PC-9 (cell line): ENCODE measurements at regions not wholly inside any gene's neighbourhood (a gene's known extent, or its start where the extent isn't known, plus 50 kb on each side); places are given as distances from the start of the nearest gene placed in this dataset.
"Not testable (repeated sequence)": the region's sequence is repeated elsewhere in the genome, so short reads cannot be mapped to it uniquely, and the experiment has no call there.

Source experiments
- BruUV-seq: library from RNA; stranded (reverse); fragments of 400-500 nt; replicated peaks from 2 replicates; lab custom pipeline; 2021; lab: Mats Ljungman, UMichigan
- CTCF ChIA-PET: fragments of 300-600 bp; sonication (Branson Sonifier 250); formaldehyde crosslinking; loops from one replicate; lab custom pipeline; 2022; ENCODE audit warnings: antibody characterized with exemption; lab: Charles Lee
- POLR2A ChIA-PET: fragments of 300-600 bp; sonication (Branson Sonifier 250); formaldehyde crosslinking; loops from one replicate; lab custom pipeline; 2022; ENCODE audit warnings: antibody characterized with exemption; ENCODE audit not compliant: unreplicated experiment; lab: Charles Lee
- DNase-seq, 2 experiments: peaks; one replicate each; pipeline versions ENCODE4 v3.0.0 to v3.0.0-alpha.2; 2015 to 2022; ENCODE audit warnings: mixed read lengths in 1 of 2
- H2AFZ ChIP-seq: fragments of 200-600 bp; sonication (generic); 2 replicates; pipeline ENCODE4 v1.8.1; 2017; ENCODE audit warnings: antibody characterized with exemption
- H3F3A ChIP-seq: fragments of 200-600 bp; sonication (generic); 2 replicates; pipeline ENCODE4 v1.8.1; 2017; ENCODE audit warnings: antibody characterized with exemption, mild to moderate bottlenecking, low read depth; ENCODE audit not compliant: insufficient read depth
- H3K27ac ChIP-seq: fragments of 200-600 bp; sonication (generic); 2 replicates; pipeline ENCODE4 v1.6.1; 2016; ENCODE audit warnings: mixed run types
- H3K27me3 ChIP-seq: fragments of 200-600 bp; sonication (generic); 2 replicates; pipeline ENCODE4 v1.6.1; 2016; ENCODE audit warnings: low read depth, mixed run types; ENCODE audit not compliant: insufficient read depth
- H3K36me3 ChIP-seq: fragments of 200-600 bp; sonication (generic); 2 replicates; pipeline ENCODE4 v1.6.1; 2016; ENCODE audit warnings: low read depth, mixed run types
- H3K4me1 ChIP-seq: fragments of 200-600 bp; sonication (generic); replicated peaks from 2 replicates; pipeline ENCODE4 v1.6.1; 2016; ENCODE audit warnings: mixed run types; ENCODE audit not compliant: insufficient read depth
- H3K4me2 ChIP-seq: fragments of 200-600 bp; sonication (generic); 2 replicates; pipeline ENCODE4 v1.6.1; 2017; ENCODE audit warnings: mixed run types
- H3K4me3 ChIP-seq: fragments of 200-600 bp; sonication (generic); 2 replicates; pipeline ENCODE4 v1.6.1; 2016; ENCODE audit warnings: mixed run types
- H3K79me2 ChIP-seq: fragments of 200-600 bp; sonication (generic); 2 replicates; pipeline ENCODE4 v1.6.1; 2017; ENCODE audit warnings: low read depth, mixed run types
- H3K9me2 ChIP-seq: fragments of 200-600 bp; sonication (generic); 2 replicates; pipeline ENCODE4 v1.8.1; 2017; ENCODE audit warnings: mild to moderate bottlenecking; ENCODE audit not compliant: insufficient read depth
- H3K9me3 ChIP-seq: fragments of 200-600 bp; sonication (generic); 2 replicates; pipeline ENCODE4 v1.8.1; 2016; ENCODE audit warnings: low read depth; ENCODE audit not compliant: insufficient read depth
- H4K20me1 ChIP-seq: fragments of 200-600 bp; sonication (generic); 2 replicates; pipeline ENCODE4 v1.8.1; 2017; ENCODE audit not compliant: insufficient read depth
- CTCF ChIP-seq: fragments of 200-600 bp; sonication (generic); conservative IDR thresholded peaks from 2 replicates; pipeline ENCODE4 v1.6.1; 2017; ENCODE audit warnings: mixed run types, antibody characterized with exemption, mild to moderate bottlenecking, moderate library complexity
- EZH2 ChIP-seq: fragments of 200-600 bp; sonication (generic); IDR thresholded peaks from 2 replicates; pipeline ENCODE4 v1.8.0; 2017; ENCODE audit warnings: antibody characterized with exemption, low read depth
- intact Hi-C: fragments of 100-400 bp; cut with micrococcal nuclease; formaldehyde crosslinking; loops from one replicate; pipeline ENCODE4 v1.10.0; 2022; ENCODE audit not compliant: unreplicated experiment

GRCh38 chr2:82023710-82024109, 1719.2 kb upstream of the LRRTM1 start:
- BruUV-seq, result no TSS peak
- no peaks in the 10 kb centered on the region for H3K9me3 ChIP-seq
- ChIA-PET CTCF (no interaction called here), POLR2A (no interaction called here)
- H3K36me3 ChIP-seq, result no peaks in the 10 kb centered on the region
- H3K4me1 ChIP-seq, result no peaks in the 10 kb centered on the region
- H2AFZ ChIP-seq, result no peak overlapping the region
- no peaks in the 10 kb centered on the region for H3K27me3 ChIP-seq
- H3K79me2 ChIP-seq, result no peaks in the 10 kb centered on the region
- H3K27ac ChIP-seq, result no peak overlapping the region
- no peak overlapping the region for H3K4me3 ChIP-seq
- H3F3A ChIP-seq, result no peaks in the 10 kb centered on the region
- DNase-seq, result no peak
- H3K4me2 ChIP-seq, result no peak overlapping the region
- H3K9me2 ChIP-seq, result no peaks in the 10 kb centered on the region
- TF ChIP-seq EZH2 (no peak), CTCF (peak; percentile 55; the same call in 1 of the 2 replicates)
- intact Hi-C loops, result no loop called here
- H4K20me1 ChIP-seq, result no peaks in the 10 kb centered on the region

- CTCF ChIA-PET, result no interaction called here
- H3K4me3 ChIP-seq, result no peak overlapping the region
- intact Hi-C loops, result no loop called here
These were observed 1709.1 kb upstream of the LRRTM1 start for GRCh38 chr2:82013641-82014040.

GRCh38 chr2:82007071-82007664, 1702.6 kb upstream of the LRRTM1 start:
- no peak for DNase-seq
- Histone ChIP-seq H3K9me2 (no peaks in the 10 kb centered on the region), H4K20me1 (no peaks in the 10 kb centered on the region), H3K9me3 (no peaks in the 10 kb centered on the region), H2AFZ (no peak overlapping the region), H3K27me3 (no peaks in the 10 kb centered on the region), H3K4me2 (no peak overlapping the region), H3K36me3 (no peaks in the 10 kb centered on the region), H3K79me2 (no peaks in the 10 kb centered on the region), H3K4me3 (no peak overlapping the region), H3K4me1 (no peaks in the 10 kb centered on the region), H3F3A (no peaks in the 10 kb centered on the region), H3K27ac (no peak overlapping the region)
- ChIA-PET POLR2A (no interaction called here), CTCF (no interaction called here)
- TF ChIP-seq EZH2 (no peak), CTCF (no peak)
- BruUV-seq, result no TSS peak
- intact Hi-C loops, result no loop called here

More at GRCh38 chr2:82013641-82014040, 1709.1 kb upstream of the LRRTM1 start:
- Histone ChIP-seq H3F3A (no peaks in the 10 kb centered on the region), H3K9me3 (no peaks in the 10 kb centered on the region; the same call in 1 of the 2 replicates), H3K27me3 (no peaks in the 10 kb centered on the region), H3K36me3 (no peaks in the 10 kb centered on the region), H3K4me2 (no peak overlapping the region), H3K27ac (no peak overlapping the region), H3K79me2 (no peaks in the 10 kb centered on the region), H3K9me2 (no peaks in the 10 kb centered on the region), H4K20me1 (no peaks in the 10 kb centered on the region), H3K4me1 (no peaks in the 10 kb centered on the region), H2AFZ (no peak overlapping the region)
- BruUV-seq, result no TSS peak
- no peak for DNase-seq
- TF ChIP-seq EZH2 (no peak), CTCF (no peak)
- POLR2A ChIA-PET, result no interaction called here

DNA sequence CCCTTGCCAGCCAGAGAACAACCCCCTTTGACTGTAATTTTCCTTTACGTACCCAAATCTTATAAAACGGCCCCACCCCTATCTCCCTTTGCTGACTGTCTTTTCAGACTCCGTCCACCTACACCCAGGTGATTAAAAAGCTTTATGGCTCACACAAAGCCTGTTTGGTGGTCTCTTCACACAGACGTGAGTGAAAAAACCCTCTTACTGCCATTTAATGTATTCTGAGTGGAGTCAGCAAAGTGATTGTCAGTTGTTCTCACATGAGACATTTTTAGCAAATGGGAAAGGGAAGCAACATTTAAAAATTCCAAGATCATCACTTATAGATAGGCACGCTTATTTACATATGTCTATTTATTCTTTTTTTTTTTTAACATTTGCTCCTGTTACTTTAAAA, 1701.3 kb upstream of the LRRTM1 start:
- H4K20me1 ChIP-seq, DNase-seq, H3K27me3 ChIP-seq, H3K9me2 ChIP-seq, CTCF ChIA-PET, H2AFZ ChIP-seq, H3K79me2 ChIP-seq, H3K9me3 ChIP-seq, BruUV-seq, intact Hi-C loops, H3K36me3 ChIP-seq, H3K4me1 ChIP-seq, H3K4me3 ChIP-seq, H3K4me2 ChIP-seq, H3K27ac ChIP-seq, H3F3A ChIP-seq, POLR2A ChIA-PET: not testable (repeated sequence)
